SK-N-SH (cell line): ENCODE measurements at regions not wholly inside any gene's neighbourhood (a gene's known extent, or its start where the extent isn't known, plus 50 kb on each side); places are given as distances from the start of the nearest gene placed in this dataset.

Source experiments
- CTCF ChIA-PET: fragments of 300-600, 350-600 bp; formaldehyde crosslinking; extraction: SDS; loops from one replicate; lab custom pipeline; 2021; lab: Yijun Ruan, JAX
- POLR2A ChIA-PET: fragments of 350-600 bp; sonication (Branson Sonifier 250); formaldehyde crosslinking; extraction: SDS; loops from one replicate; lab custom pipeline; 2020; ENCODE audit warnings: antibody characterized with exemption, inconsistent platforms; lab: Yijun Ruan, JAX
- DNase-seq: peaks from one replicate; pipeline ENCODE4 v3.0.0; 2012
- H2AFZ ChIP-seq: fragments of 200-600 bp; sonication (generic); 2 replicates; pipeline ENCODE4 v1.8.1; 2016; ENCODE audit warnings: antibody characterized with exemption, mild to moderate bottlenecking, low read depth
- H3F3A ChIP-seq: fragments of 200-600 bp; sonication (generic); replicated peaks from 2 replicates; pipeline ENCODE3; 2016; ENCODE audit warnings: antibody characterized with exemption, mild to moderate bottlenecking; ENCODE audit not compliant: insufficient read depth
- H3K27ac ChIP-seq, 2 experiments: fragments of 200-500 bp in 1 of 2; fragments of 200-600 bp in 1 of 2; sonication (Bioruptor generic) in 1 of 2; sonication (generic), shearing (Covaris generic) in 1 of 2; 2 replicates each; pipeline versions ENCODE4 v1.5.1 to v1.6.1; 2014 to 2016; ENCODE audit warnings: low read depth in 2 of 2, inconsistent platforms in 1 of 2, low read length in 1 of 2, mild to moderate bottlenecking in 1 of 2, mixed read lengths in 1 of 2
- H3K27me3 ChIP-seq: fragments of 200-600 bp; sonication (generic), shearing (Covaris generic); 2 replicates; pipeline ENCODE4 v1.6.1; 2016; ENCODE audit warnings: mixed run types; ENCODE audit not compliant: insufficient read depth
- H3K36me3 ChIP-seq, 2 experiments: fragments of 200-500 bp in 1 of 2; fragments of 200-600 bp in 1 of 2; sonication (Bioruptor generic) in 1 of 2; sonication (generic) in 1 of 2; replicated peaks in 1 of 2; 2 replicates each; pipeline versions ENCODE3 to v1.5.1; 2014 to 2016; ENCODE audit warnings: low read length in 1 of 2, mild to moderate bottlenecking in 1 of 2; ENCODE audit not compliant: insufficient read depth in 2 of 2, control insufficient read depth in 1 of 2
- H3K4me1 ChIP-seq, 2 experiments: fragments of 200-500 bp in 1 of 2; fragments of 200-600 bp in 1 of 2; sonication (Bioruptor generic) in 1 of 2; sonication (generic), shearing (Covaris generic) in 1 of 2; 2 replicates each; pipeline versions ENCODE4 v1.5.1 to v1.6.1; 2014 to 2016; ENCODE audit warnings: low read depth in 1 of 2, low read length in 1 of 2, mixed run types in 1 of 2; ENCODE audit not compliant: insufficient read depth in 2 of 2, control insufficient read depth in 1 of 2
- H3K4me2 ChIP-seq: fragments of 200-600 bp; sonication (generic), shearing (Covaris generic); 2 replicates; pipeline ENCODE4 v1.6.1; 2017; ENCODE audit warnings: mixed run types
- H3K4me3 ChIP-seq, 2 experiments: fragments of 200-500 bp in 1 of 2; fragments of 200-600 bp in 1 of 2; sonication (Bioruptor generic) in 1 of 2; sonication (generic), shearing (Covaris generic) in 1 of 2; 2 replicates each; pipeline versions ENCODE4 v1.5.1 to v1.8.1; 2014 to 2016; ENCODE audit warnings: low read depth in 2 of 2, inconsistent platforms in 1 of 2, low read length in 1 of 2, mild to moderate bottlenecking in 1 of 2, mixed read lengths in 1 of 2, moderate library complexity in 1 of 2
- H3K79me2 ChIP-seq: fragments of 200-600 bp; sonication (generic); 2 replicates; pipeline ENCODE4 v1.8.1; 2017; ENCODE audit warnings: mild to moderate bottlenecking; ENCODE audit not compliant: insufficient read depth
- H3K9ac ChIP-seq: fragments of 200-600 bp; sonication (generic); 2 replicates; pipeline ENCODE4 v1.6.1; 2017; ENCODE audit warnings: mixed run types
- H3K9me2 ChIP-seq: fragments of 200-600 bp; sonication (generic); 2 replicates; pipeline ENCODE4 v1.6.1; 2017; ENCODE audit warnings: mixed run types
- H3K9me3 ChIP-seq: fragments of 200-600 bp; sonication (generic); 2 replicates; pipeline ENCODE4 v1.6.1; 2017; ENCODE audit warnings: mixed run types, mild to moderate bottlenecking, moderate library complexity
- H4K20me1 ChIP-seq: fragments of 200-600 bp; sonication (generic); 2 replicates; pipeline ENCODE4 v1.6.1; 2017; ENCODE audit warnings: mild to moderate bottlenecking, mixed run types; ENCODE audit not compliant: insufficient read depth
- CHD2 ChIP-seq: fragments of 150-350 bp; IDR thresholded peaks from 2 replicates; pipeline ENCODE4 v1.6.1; 2018; ENCODE audit warnings: low read length; ENCODE audit not compliant: partially characterized antibody
- ELF1 ChIP-seq: IDR thresholded peaks from 2 replicates; pipeline ENCODE4 v1.4.0; 2012
- EP300 ChIP-seq, 2 experiments: IDR thresholded peaks; 2 replicates each; pipeline versions ENCODE4 v1.4.0 to v1.6.1; 2012; ENCODE audit warnings: borderline replicate concordance in 1 of 2, low read depth in 1 of 2, low read length in 1 of 2
- FOXM1 ChIP-seq: IDR thresholded peaks from 2 replicates; pipeline ENCODE4 v1.4.0; 2012; ENCODE audit warnings: low read depth, mild to moderate bottlenecking
- GABPA ChIP-seq: IDR thresholded peaks from 2 replicates; pipeline ENCODE4 v1.4.0; 2012; ENCODE audit warnings: low read depth, mild to moderate bottlenecking
- GATA2 ChIP-seq: sonication (generic); formaldehyde crosslinking; IDR thresholded peaks from 2 replicates; pipeline ENCODE4 v1.5.0; 2020; ENCODE audit warnings: mild to moderate bottlenecking, missing genetic modification reagents
- MEF2A ChIP-seq: IDR thresholded peaks from 2 replicates; pipeline ENCODE4 v1.4.0; 2012; ENCODE audit warnings: low read depth, borderline replicate concordance
- NFIC ChIP-seq: IDR thresholded peaks from 2 replicates; pipeline ENCODE4 v1.4.0; 2012; ENCODE audit warnings: borderline replicate concordance
- NRF1 ChIP-seq: IDR thresholded peaks from 2 replicates; pipeline ENCODE4 v1.6.1; 2012; ENCODE audit warnings: low read depth, mild to moderate bottlenecking, low read length
- POLR2AphosphoS5 ChIP-seq: IDR thresholded peaks from 2 replicates; pipeline ENCODE4 v1.6.1; 2012; ENCODE audit warnings: low read depth, low read length
- SIN3A ChIP-seq: IDR thresholded peaks from 2 replicates; pipeline ENCODE4 v1.6.1; 2012; ENCODE audit warnings: low read depth, mild to moderate bottlenecking, low read length, moderate library complexity, borderline replicate concordance
- SMC3 ChIP-seq: IDR thresholded peaks from 2 replicates; pipeline ENCODE4 v1.6.1; 2012; ENCODE audit warnings: low read depth, low read length, improper control_type of control experiment
- TAF1 ChIP-seq: IDR thresholded peaks from 2 replicates; pipeline ENCODE4 v1.6.1; 2012; ENCODE audit warnings: low read depth, mild to moderate bottlenecking, low read length, moderate library complexity, borderline replicate concordance
- TCF12 ChIP-seq: IDR thresholded peaks from 2 replicates; pipeline ENCODE4 v1.4.0; 2012
- TEAD4 ChIP-seq: IDR thresholded peaks from 2 replicates; pipeline ENCODE4 v1.4.0; 2012; ENCODE audit warnings: mild to moderate bottlenecking, borderline replicate concordance; ENCODE audit not compliant: insufficient read depth
- WGBS: methylation state at CpG from one replicate; pipeline ENCODE4 v1.1.6; 2017; ENCODE audit warnings: low lambda C conversion rate; 5-methylcytosine and 5-hydroxymethylcytosine counted together
- TF ChIP-seq, protein P1 (sequence below): fragments of 200-600 bp; sonication (generic); IDR thresholded peaks from 2 replicates; pipeline ENCODE4 v1.6.1; 2017; ENCODE audit warnings: antibody characterized with exemption, mild to moderate bottlenecking, moderate library complexity
- TF ChIP-seq, protein P2 (sequence below): fragments of 150-350 bp; IDR thresholded peaks from 2 replicates; pipeline ENCODE4 v1.6.1; 2016; ENCODE audit warnings: mild to moderate bottlenecking, low read depth, low read length
- TF ChIP-seq, protein P3 (sequence below): IDR thresholded peaks from 2 replicates; pipeline ENCODE4 v1.4.0; 2012; ENCODE audit warnings: low read depth, borderline replicate concordance
- TF ChIP-seq, protein P4 (sequence below): IDR thresholded peaks from 2 replicates; pipeline ENCODE4 v1.4.0; 2012; ENCODE audit warnings: low read depth
- TF ChIP-seq, protein P5 (sequence below): IDR thresholded peaks from 2 replicates; pipeline ENCODE4; 2012

DNA sequence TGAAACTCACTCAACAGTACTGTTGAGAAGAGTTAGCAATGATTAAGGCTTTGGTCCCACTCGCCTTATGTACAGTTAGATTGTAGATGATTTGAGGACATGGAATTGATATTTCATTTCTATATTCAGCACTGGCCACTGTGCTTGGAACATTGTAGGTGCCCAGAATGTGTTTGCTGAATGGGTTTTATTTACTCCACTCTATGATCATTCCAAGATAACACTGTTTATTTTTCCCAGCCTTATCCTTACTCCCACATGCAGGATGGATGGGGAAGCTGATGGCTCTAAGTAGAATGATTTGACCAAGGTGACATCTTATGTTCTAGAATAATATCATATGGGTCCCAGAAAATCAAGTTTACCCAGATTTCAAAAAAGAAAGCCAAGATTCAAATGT lies 124.6 kb upstream of the RXFP2 start:
- whole genome bisulfite sequencing = 33% methylated on average over 1 of the region's 1 CpG
- H3K79me2 ChIP-seq = no peaks in the 10 kb centered on the region
- no peak overlapping the region for H3K9ac ChIP-seq
- H3K27me3 ChIP-seq = no peaks in the 10 kb centered on the region
- H3K4me2 ChIP-seq = no peak overlapping the region
- TF ChIP-seq, protein P1, sequence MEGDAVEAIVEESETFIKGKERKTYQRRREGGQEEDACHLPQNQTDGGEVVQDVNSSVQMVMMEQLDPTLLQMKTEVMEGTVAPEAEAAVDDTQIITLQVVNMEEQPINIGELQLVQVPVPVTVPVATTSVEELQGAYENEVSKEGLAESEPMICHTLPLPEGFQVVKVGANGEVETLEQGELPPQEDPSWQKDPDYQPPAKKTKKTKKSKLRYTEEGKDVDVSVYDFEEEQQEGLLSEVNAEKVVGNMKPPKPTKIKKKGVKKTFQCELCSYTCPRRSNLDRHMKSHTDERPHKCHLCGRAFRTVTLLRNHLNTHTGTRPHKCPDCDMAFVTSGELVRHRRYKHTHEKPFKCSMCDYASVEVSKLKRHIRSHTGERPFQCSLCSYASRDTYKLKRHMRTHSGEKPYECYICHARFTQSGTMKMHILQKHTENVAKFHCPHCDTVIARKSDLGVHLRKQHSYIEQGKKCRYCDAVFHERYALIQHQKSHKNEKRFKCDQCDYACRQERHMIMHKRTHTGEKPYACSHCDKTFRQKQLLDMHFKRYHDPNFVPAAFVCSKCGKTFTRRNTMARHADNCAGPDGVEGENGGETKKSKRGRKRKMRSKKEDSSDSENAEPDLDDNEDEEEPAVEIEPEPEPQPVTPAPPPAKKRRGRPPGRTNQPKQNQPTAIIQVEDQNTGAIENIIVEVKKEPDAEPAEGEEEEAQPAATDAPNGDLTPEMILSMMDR = no peak
- TF ChIP-seq FOXM1 (no peak), GABPA (no peak)
- H3K9me2 ChIP-seq = no peaks in the 10 kb centered on the region
- POLR2A ChIA-PET = no interaction called here
- no peaks in the 10 kb centered on the region for H3K9me3 ChIP-seq
- H3F3A ChIP-seq = no peaks in the 10 kb centered on the region
- no peak overlapping the region for H3K4me3 ChIP-seq
- H2AFZ ChIP-seq = no peak overlapping the region
- H3K36me3 ChIP-seq = no peaks in the 10 kb centered on the region
- H3K4me1 ChIP-seq = no peaks in the 10 kb centered on the region
- no peaks in the 10 kb centered on the region for H4K20me1 ChIP-seq
- H3K27ac ChIP-seq = no peak overlapping the region
- DNase-seq = no peak
- CTCF ChIA-PET = no interaction called here

DNA sequence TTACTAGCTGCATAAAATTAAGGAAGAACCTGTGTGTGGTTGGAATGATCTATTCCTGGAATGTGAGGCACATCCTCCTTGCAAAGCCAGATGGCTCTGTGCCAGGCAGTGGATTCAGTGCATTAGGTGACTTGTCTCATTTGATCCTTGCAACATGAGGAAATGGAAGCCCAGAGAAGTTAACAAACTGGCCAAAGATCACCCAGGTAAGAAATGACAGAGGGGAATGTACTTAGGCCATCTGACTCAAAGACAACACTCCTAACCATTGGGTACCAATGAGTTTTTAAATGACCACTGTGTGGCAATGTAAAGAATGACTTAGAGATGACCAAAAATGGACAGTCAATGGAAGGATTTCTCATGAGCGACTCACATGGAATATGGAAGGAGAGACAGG lies 114.2 kb upstream of the RXFP2 start:
- peak overlapping the region; percentile 47; the same call in 1 of the 2 replicates for H2AFZ ChIP-seq
- H3K4me2 ChIP-seq = peak overlapping the region; percentile 42; the same call in 1 of the 2 replicates
- H3K27ac ChIP-seq = no peak overlapping the region
- peaks cover 0 to 24% of the 10 kb centered on the region in 2 experiments; a peak in 2 of 4 replicates for H3K4me1 ChIP-seq
- no peak overlapping the region for H3K9ac ChIP-seq
- no peaks in the 10 kb centered on the region for H4K20me1 ChIP-seq
- no peaks in the 10 kb centered on the region for H3K9me3 ChIP-seq
- TF ChIP-seq FOXM1 = no peak
- peak; percentile 36 for TF ChIP-seq TCF12
- TF ChIP-seq EP300 (IDR thresholded peaks at IDR 0.05; ENCODE audit: borderline replicate concordance in 1 of 2, low read depth in 1 of 2, low read length in 1 of 2) = no peak
- no peak for TF ChIP-seq TAF1
- TF ChIP-seq, protein P2, sequence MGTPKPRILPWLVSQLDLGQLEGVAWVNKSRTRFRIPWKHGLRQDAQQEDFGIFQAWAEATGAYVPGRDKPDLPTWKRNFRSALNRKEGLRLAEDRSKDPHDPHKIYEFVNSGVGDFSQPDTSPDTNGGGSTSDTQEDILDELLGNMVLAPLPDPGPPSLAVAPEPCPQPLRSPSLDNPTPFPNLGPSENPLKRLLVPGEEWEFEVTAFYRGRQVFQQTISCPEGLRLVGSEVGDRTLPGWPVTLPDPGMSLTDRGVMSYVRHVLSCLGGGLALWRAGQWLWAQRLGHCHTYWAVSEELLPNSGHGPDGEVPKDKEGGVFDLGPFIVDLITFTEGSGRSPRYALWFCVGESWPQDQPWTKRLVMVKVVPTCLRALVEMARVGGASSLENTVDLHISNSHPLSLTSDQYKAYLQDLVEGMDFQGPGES = no peak
- no peak for TF ChIP-seq MEF2A
- TF ChIP-seq, protein P3, sequence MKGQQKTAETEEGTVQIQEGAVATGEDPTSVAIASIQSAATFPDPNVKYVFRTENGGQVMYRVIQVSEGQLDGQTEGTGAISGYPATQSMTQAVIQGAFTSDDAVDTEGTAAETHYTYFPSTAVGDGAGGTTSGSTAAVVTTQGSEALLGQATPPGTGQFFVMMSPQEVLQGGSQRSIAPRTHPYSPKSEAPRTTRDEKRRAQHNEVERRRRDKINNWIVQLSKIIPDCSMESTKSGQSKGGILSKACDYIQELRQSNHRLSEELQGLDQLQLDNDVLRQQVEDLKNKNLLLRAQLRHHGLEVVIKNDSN = no peak
- TF ChIP-seq SMC3 = no peak
- no peak for TF ChIP-seq ELF1
- TF ChIP-seq, protein P4, sequence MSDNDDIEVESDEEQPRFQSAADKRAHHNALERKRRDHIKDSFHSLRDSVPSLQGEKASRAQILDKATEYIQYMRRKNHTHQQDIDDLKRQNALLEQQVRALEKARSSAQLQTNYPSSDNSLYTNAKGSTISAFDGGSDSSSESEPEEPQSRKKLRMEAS = no peak
- TF ChIP-seq, protein P5, sequence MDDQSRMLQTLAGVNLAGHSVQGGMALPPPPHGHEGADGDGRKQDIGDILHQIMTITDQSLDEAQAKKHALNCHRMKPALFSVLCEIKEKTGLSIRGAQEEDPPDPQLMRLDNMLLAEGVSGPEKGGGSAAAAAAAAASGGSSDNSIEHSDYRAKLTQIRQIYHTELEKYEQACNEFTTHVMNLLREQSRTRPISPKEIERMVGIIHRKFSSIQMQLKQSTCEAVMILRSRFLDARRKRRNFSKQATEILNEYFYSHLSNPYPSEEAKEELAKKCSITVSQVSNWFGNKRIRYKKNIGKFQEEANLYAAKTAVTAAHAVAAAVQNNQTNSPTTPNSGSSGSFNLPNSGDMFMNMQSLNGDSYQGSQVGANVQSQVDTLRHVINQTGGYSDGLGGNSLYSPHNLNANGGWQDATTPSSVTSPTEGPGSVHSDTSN = no peak; the same call in 1 of the 2 replicates
- peak; percentile 61 for TF ChIP-seq NFIC
- TF ChIP-seq SIN3A = no peak
- TF ChIP-seq GATA2 (CRISPR knock-in tag) = no peak
- TF ChIP-seq TEAD4 = peak; percentile 42; the same call in 1 of the 2 replicates
- TF ChIP-seq CHD2 = no peak
- no peak for TF ChIP-seq NRF1
- TF ChIP-seq POLR2AphosphoS5 = no peak
- peaks cover 31% of the 10 kb centered on the region for H3F3A ChIP-seq
- no peak for DNase-seq
- H3K27me3 ChIP-seq = no peaks in the 10 kb centered on the region
- ChIA-PET CTCF (no interaction called here), POLR2A (no interaction called here)
- no peaks in the 10 kb centered on the region for H3K79me2 ChIP-seq
- WGBS = 80% methylated on average over 1 of the region's 1 CpG
- H3K9me2 ChIP-seq = no peaks in the 10 kb centered on the region
- no peaks in the 10 kb centered on the region for H3K36me3 ChIP-seq
- H3K4me3 ChIP-seq = no peak overlapping the region
